Activated CD8-positive, alpha-beta memory T cell treated with anti-CD3 and anti-CD28 coated beads, Interleukin-2, amount 50 U/mL, for 24 hours (primary cell): ENCODE measurements at regions not wholly inside any gene's neighbourhood (a gene's known extent, or its start where the extent isn't known, plus 50 kb on each side); places are given as distances from the start of the nearest gene placed in this dataset.

Experiments used
- DNase-seq: peaks from one replicate; pipeline ENCODE4 v3.0.0-alpha.2; 2020; ENCODE audit errors: extremely low read depth

DNA sequence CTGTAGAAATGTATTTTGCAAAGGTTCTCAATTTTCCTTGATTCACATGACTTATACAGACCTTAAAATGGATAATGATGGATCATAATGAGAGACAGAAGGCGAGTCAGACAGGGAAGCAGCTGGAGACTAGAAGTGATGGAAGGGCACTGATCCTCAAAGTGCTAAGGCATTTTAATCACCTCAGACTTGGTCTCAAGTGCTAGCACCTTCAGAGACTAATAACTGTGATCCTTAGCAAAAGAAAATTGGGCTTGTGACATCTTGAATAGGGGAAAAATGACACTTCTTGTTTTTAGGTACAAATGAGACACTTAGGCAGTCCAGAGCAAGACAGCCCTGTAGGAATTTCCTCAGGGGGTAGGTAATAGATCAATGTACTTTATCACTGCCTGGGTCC is 1011.7 kb downstream of the SQOR start:
- DNase-seq, result no peak

DNA sequence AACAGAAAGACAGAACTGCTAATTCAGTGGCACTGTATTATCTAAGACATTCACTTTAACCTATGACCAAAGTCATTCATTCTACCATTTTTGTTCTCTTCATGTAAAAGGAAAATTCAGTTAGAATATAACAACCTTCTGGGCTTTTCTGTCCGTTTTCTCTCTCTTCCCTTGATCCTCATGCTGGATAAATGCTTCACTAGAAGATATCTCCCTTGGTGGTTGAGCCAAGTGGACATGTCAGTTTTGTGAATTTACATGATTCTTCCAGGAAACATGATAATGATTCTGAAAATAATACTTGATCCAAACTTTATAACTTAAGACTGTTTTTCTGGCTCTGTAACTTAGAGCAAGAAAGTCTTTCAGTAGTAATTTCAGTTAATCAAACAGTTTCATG is 1012.2 kb downstream of the SQOR start:
- DNase-seq, result no peak

DNA sequence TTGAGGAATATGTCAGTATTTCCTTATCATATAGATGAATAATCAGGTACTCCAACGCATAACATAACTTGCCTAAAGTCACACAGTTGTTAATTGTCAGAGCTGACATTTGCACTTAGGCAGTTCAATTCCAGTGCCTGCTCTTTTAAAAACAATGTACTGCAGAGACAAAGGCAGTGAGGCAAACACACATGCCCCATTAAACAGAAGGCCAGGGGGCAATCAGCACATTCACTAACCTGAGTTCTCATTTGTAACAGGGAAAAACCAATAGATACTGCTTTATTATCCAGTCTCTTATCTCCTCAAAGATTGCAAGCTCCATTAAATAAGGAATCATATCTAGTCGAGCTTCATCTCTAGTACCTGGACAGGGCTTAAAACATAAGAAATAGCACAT is 1017.4 kb downstream of the SQOR start:
- no peak for DNase-seq

DNA sequence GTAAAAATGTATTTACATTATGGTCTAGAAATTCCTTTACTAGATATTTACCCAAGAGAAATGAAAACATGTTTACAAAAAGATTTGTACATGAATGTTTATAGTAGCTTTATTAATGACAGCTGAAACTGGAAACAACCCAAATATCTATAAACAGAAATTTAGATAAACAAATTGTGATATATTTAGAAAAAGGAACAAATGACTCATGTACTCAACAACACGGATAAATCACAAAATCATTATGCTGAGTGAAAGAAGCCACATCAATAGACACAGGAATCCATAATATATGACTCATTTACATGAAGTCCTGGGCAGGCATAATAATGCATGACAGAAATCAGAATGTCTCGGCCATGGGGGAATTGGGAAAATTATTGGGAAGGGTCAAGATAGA is 1020.2 kb downstream of the SQOR start:
- DNase-seq, result no peak

DNA sequence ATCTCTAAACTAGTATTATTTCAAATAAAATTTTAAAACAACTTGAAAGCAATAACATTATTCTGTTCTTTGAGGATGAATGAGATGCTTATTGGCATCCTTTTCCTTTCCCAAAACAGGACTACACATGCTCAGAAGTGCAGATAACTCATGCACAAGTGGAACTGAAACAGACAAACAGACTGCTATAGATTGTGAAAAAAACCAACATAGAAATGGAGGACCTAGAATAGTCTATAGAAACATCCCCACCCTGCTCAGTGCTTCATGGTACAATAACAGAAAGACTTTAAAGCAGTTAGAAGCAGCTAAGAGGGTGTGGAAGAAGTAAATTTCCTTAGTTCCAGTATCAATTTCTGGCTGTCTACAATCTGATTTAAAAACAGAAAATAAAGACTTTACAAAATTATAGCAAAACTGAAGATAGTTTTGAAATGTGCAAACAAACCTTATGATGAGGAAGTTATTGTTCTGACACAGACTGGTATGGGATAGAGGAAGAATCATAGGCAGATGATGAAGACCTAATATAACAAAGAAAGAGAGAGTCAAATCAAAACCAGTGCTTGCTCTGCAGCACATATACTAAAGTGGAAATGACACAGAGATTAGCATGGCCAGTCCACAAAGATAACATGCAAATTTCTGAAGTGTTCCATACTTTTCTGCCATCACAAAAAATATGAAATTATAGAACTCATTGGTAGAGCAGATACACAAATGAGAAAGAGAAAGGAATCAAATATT is 1025.4 kb downstream of the SQOR start:
- DNase-seq, result no peak

DNA sequence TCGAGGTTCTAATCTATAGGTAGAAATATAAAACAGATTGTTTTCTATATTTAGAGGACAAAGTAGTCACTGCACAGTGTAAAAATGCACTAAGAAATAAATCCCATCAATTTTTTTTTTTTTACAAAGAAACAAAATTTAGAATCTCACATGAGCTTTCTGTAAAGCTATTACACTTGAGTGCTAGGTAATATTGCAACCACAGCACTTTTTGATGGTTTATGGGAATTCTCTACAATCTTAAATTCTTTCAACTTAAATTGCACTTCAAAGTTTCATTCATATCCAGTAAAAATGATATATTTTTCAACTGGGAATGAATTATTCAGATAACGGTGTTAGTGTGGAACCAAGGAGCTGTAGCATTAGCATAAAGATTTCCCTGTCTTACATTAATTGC is 1035.4 kb downstream of the SQOR start:
- no peak for DNase-seq

DNA sequence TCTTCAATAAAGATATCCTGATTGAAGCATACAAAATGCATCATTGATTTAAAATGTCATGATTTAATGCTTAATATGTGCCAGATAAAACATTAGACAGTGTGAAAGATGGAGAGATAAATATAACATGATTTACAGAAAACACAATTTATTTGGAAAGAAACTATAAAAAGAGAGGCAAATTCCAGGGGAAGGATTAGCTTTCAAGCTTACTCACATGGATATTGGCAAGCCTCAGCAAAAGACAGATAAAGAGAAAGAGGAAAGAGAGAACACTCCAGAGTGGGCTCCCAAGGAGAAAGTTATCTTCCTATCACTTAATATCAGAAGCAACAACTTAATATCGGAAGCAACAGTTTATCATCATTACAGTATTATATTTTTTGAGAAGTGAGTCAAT is 1036.5 kb downstream of the SQOR start:
- no peak for DNase-seq

DNA sequence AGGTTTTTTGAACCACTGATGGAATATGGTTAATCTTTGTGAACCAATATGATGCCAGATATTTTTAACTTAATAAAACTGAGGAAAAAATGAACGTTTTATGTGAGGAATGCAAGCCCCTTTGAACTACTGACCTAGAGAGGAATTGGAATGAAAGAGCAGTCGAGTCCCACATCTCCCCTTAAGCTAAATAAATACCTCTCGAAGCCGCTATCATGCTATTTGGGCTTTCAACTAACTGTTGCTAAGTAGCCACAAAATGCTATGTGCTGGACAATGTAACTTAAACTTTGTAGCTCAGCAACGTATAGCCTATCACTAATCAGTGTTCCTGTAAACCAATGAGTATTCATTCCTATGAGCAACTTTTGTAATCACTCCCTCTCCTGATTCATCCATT is 1037.2 kb downstream of the SQOR start:
- DNase-seq, result no peak

DNA sequence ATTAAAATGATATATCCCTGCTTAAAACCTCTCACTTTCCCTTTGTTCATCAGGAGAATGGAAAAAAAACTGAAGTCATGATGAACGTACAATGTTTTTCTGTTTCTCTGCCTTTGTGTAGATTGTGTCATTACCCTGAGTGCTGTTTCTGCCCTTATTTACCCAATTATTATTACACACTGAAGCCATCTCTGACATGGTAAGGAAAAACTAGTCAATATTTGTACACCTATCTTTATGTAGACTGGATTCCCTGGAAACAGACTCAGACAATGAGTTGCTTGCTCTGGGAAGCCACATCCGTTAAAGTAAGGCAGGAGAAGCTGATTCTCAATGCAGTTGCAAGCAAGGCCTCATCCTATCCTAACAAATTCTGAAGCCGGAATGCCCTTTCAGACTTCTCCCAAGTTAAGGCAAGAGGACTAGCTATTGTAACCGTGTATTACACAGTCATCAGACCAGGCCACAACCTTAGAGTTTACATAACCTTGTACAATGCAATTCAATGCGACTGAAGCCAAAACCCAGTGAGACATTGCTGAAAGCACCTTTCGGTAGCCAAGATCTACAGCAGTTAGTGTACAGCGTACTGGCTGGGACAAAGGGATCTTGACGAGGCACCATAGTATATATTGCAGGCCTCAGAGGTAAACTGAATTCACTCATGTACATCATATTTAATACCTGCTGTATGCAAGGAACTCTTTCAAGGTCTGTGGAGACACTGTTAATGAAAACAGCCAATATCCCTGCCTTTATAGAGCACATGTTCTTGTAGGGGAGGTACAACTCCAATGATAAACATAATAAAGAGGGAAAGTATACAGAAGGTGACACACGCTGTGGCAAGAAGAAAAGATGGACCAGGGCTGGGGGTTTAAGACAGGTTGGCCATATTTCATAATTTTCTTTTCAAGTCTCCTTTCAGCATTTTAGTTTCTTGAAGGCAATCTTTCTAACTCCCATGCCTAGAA is 1040.8 kb upstream of the SEMA6D start:
- no peak for DNase-seq

DNA sequence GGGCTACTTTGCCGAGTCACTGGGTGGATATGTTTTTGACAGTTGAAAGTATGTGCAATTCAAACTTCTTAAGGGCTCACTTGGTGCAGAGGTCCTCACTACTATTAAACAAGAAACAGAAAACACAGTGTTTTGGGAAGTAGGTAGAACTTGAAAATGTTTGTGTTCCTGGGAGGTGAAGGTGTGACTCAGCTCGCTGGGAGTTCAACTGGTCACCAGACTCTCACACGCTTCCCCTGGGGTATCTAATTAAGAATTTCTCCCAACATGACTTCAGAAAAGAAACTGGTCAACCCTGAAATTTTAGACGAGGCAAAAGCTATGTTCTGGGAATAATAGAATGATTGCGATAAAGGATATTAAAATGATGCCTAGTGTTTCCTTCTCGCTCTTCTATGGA is 1039.8 kb upstream of the SEMA6D start:
- DNase-seq, result no peak

DNA sequence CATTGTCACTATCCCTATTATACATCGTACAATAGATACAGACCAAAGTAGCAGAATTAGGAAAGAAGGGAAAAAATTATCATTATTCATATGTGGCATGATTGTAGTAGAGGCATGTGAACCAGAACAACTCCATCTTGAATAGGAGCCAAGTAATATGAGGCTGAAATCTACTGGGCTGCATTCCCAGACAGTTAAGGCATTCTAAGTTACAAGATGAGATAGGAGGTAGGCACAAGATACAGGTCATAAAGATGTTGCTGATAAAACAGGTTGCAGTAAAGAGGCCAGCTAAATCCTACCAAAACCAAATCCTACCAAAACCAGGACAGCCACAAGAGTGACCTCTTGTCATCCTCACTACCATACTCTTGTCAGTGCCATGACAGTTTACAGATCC is 1035.4 kb upstream of the SEMA6D start:
- no peak for DNase-seq

DNA sequence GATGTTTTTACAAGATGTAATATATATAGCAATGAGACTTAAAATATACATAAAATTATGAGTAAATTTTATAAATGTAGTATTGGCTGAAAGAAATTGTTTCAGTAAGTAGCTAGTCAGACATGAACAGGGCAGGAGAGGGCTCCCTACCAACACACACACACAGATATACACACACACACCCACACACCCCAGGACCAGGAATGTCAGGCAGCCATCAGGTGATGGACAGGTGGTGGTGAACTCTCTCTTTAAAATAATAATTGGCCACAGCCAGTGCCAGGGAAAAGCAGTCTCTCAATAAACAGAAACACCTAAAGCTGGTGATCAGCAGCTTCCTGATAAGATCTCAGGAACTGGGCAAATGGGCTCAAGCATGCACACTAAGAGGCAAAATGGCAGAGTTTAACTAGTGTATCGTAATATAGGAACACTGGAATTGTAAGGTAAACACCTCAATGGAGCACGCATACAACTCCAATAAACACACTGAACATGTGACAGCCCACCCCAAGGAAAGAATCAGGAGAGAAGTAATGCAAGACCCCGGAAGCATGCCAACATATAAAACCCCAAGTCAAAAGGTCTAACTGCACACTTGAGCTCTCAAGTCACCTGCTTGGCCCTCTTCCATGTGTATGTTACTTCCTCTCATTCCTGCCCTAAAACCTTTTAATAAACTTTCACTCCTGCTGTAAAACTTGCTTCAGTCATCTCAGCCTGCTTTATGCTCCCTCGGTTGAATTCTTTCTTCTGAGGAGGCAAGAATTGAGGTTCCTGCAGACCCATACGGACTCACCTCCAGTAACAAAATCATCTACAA is 1034.1 kb upstream of the SEMA6D start:
- no peak for DNase-seq

DNA sequence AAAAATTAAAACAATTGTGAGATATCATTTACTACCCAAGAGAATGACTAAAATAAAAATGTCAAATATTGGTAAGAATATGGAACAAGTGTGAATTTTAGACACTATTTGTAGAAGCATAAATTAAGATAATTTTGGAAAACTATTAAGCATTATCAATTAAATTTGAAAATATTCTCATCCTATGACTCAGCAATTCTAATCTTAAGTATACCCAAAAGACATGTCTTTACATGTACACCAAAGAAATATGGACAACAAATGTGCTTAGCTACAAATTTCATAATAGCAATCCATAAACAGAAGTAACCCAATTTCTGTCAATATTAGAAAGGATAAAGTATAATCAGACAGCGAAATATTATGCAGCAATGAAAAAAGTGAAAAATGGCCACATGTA is 1032.2 kb upstream of the SEMA6D start:
- no peak for DNase-seq

DNA sequence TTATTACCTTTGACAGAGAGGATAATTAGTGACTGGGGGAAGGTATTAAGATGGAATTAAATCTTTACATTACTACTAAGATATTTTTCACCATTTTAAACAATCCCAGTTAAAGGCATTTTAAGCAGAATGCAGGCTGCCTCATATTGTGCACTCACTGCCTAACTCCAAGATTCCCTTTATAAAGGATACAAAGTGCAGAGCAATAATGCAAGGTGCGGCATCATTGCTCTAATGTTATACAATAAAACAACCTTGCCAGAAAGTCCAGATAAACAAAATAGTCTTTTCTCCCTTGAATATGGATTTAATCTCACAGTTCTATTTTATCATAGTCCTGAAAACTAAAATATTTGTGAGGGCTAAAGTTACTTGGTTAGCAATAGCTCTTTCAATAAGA is 1031.6 kb upstream of the SEMA6D start:
- no peak for DNase-seq

DNA sequence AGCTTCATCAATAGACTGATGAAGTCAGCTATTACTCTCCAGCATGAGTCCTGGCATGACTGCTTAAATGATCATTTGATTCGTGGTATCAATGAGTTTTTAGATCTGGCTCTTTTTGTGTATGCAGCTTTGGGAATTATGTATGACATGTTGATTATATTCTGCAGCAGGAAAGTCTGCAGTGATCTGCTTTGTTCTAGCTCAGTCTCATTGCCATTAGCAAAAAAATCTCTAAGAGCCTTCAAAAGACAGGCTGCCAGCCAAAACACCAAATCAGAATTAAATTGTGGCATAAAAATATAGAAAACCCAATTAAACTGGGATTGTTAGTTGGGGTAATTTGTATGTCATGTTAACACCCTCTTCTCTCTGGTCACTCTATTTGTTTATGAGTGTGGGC is 1021.0 kb upstream of the SEMA6D start:
- no peak for DNase-seq

DNA sequence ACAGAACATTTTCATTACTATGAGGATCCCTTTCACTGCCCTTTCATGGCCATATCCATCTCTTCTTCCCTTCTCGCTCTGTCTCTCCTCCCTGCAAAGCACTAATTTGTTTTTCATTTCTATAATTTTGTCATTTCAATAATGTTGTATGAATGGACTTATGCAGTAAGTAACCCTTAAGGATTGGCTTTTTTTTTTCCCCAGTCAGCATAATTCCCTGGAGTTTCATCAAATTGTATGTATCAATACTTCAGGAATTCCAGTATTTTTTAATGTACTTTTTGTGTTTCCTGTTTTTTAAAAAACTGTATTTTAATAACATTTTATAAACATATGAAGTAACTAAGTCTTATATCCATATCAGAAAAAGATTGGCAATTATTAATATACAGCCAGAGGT is 1016.0 kb upstream of the SEMA6D start:
- DNase-seq, result no peak

DNA sequence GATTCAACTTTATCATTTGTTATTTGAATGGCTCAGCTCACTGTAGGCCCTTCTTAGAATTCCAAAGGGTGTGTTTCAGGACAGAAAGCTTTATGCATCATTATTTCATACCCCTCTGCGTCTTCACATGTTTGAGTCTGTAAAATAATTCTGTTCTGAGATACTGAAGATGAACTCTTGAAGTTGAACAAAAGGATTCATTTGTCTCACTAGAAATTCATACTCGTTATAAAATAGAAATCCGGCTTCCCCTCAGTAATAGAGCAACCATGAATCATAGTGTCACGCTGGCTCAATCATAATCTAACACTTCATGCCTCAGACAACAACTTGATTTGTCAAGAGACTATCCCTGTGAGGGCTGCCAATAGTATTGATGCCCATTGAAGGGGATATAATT is 1015.4 kb upstream of the SEMA6D start:
- no peak for DNase-seq

DNA sequence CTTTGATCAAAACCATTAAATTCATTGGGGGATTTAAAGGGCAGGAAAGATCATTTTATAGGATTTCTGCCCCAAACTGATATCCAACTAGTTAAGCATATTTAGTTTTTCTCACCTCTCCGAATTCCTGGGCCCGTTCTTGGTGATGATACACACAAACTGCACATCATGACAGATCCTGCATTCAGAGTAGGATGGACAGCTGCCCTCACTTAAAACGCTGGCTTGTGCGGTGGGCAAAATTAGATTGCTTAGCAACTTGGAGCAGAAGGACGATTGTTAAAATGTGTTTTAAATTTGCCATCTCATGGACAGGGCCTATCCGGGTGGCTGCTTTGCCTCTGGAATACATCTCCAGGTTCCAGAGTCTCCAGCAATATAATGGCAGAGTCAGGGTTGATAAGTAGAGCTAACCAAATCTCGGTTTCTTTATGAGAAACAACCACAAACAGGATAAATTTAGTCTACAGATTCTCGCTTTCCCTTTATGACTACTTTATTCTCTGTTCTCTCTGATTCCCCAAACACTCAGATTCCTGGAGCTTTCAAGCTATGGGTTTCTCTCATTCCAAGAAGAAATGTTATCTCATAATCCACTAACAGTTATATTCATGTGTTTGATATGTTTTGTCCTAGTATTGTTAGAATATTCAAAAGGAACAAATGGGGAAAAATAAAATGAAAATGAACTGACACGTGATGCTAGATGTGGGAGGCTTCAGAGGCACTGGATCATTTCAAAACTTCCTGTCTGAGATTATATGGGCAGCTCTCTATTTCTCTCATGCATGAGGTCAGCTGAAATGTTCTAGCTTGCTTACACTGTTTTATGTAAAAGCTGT is 1014.1 kb upstream of the SEMA6D start:
- DNase-seq, result no peak

DNA sequence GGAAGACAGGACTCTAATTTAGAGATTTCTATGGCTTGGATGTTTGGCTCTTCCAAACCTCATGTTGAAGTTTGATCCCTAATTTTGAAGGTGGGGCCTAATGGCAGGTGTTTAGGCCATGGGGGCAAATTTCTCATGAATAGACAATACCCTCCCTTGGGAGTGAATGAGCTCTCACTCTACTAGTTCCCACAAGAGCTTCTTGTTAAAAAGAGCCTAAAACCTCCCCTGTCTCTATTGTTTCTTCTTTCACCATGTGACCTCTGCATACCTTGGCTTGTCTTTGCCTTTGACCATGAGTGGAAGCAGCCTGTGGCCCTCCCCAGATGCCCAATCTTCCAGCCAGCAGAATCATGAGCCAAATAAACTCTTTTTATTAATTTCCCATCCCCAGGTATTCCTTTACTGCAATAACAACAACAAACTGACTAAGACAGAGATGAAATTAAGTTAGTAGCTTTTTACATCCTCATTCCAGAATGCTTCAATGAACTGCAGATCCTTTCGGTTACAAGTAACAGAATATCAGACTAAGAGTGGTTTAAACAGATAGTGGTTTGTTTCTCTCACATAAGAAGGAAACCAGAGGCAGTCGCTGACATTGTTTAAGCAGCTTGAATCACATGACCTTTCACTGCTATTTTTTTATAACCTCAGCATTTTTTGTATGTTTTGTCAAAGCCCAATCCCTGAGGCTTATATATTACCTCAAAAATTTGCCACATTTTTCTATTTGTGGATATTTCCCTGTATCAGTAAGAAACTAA is 1013.3 kb upstream of the SEMA6D start:
- no peak for DNase-seq

DNA sequence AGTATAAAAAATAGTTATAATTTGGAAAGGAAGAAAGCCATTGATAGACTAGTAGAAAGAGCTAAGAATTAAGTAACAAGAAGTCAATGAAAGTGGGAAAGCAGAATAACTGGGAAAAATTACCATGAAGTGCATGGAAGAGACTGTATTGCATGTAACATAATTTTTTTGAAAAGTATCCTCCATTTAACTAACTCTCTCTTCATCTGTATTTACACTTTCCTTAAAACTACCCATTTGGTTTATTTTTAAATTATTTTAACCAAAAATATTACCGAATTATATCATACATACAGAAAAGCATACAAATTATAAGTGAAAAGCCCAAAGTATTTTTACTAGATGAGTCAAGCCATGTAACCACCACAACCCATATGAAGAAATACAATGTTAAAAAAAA is 1009.9 kb upstream of the SEMA6D start:
- DNase-seq, result no peak

DNA sequence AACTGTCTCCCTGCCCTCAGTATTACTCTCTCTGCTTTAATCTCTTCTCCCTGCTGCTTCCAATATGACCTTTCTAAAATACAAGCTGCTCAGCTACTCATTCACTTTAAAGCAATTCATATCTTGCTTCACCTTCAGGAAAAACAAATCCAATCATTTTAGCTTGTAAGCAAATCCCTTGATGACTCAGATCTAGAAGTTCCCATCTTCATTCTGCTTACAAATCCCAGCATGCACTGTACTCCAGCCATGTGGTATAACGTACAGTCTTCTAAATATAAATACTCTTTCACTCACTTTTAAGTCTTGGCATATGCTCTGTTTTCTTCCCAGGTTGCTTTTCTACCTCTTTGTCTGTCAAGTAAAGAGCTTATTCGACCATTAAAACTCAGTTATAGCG is 1009.1 kb upstream of the SEMA6D start:
- no peak for DNase-seq
